ENCODE measurements at regions not wholly inside any gene's neighbourhood (a gene's known extent, or its start where the extent isn't known, plus 50 kb on each side); places are given as distances from the start of the nearest gene placed in this dataset.

- TF ChIP-seq POLR2A (IDR thresholded peaks at IDR 0.05; ENCODE audit: low read depth, low read length) (no peak), MAFK (IDR thresholded peaks at IDR 0.05; ENCODE audit: low read depth, low read length) (no peak), CTCF (conservative IDR thresholded peaks at IDR 0.05; ENCODE audit: low read depth, low read length) (no peak), MAZ (IDR thresholded peaks at IDR 0.05; ENCODE audit: borderline replicate concordance, low read depth, low read length) (no peak)
Observed at GRCh38 chr9:29208670-29209069, 1635.4 kb upstream of the C9orf72 start.
